ENCODE measurements at regions not wholly inside any gene's neighbourhood (a gene's known extent, or its start where the extent isn't known, plus 50 kb on each side); places are given as distances from the start of the nearest gene placed in this dataset.

DNA sequence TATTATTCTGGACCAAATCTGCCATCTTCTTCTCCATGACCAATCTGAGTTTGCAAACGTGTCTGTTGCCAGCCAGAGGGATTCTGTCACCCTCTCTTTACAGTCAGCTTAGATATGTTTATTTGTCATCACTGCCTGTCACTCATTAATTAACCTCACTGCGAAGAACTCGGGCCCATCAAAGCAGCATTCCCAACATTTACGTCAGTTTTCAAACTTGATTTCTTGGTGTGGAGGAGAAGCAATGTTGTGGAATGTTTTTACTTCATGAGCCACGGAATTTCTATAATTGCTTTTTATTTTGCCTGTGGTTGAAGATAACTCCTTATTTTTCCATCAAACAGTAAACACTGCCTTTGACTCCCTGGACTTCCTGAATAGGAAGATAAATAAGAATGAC, 91.8 kb upstream of the CNKSR3 start:
- Histone ChIP-seq H2AFZ (ENCODE audit: low read depth, low read length, severe bottlenecking) (no peak overlapping the region), H3K9me3 (ENCODE audit: insufficient read depth, low read length) (no peaks in the 10 kb centered on the region), H3K9me2 (replicated peaks; ENCODE audit: insufficient read depth, low read length) (no peaks in the 10 kb centered on the region; the same call in 1 of the 2 replicates)

DNA sequence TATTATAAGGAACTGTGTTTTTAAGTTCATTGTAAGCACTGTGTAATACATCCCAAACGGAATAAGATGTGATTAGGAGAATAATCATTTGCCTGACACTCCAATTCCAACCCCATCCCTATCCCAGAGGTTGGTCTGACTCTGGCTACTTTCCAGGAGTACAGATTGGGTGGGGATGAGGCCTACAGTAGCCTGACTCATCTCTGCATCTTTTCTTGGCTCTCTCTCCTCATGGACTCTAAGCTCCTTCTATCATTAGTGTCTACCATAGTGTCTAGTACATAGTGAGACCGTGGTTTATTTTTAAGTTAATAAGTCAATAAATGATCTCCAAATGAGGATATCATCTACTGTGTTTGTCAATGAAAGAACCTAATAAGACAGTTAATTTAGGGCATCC, 92.2 kb upstream of the CNKSR3 start:
- no peak overlapping the region for H2AFZ ChIP-seq (ENCODE audit: low read depth, low read length, severe bottlenecking)
- H3K36me3 ChIP-seq (ENCODE audit: low read length), result no peaks in the 10 kb centered on the region

More for the DNA sequence above, 91.8 kb upstream of the CNKSR3 start:
- Histone ChIP-seq H3K27ac (ENCODE audit: low read depth, low read length) (no peak overlapping the region), H3K79me2 (ENCODE audit: insufficient read depth, low read length) (no peaks in the 10 kb centered on the region), H3F3A (ENCODE audit: insufficient read depth) (no peaks in the 10 kb centered on the region), H3K27me3 (ENCODE audit: low read length) (no peaks in the 10 kb centered on the region), H3K4me3 (ENCODE audit: insufficient read depth, low read length, poor library complexity, severe bottlenecking) (no peak overlapping the region), H4K20me1 (ENCODE audit: low read depth, low read length) (no peaks in the 10 kb centered on the region), H3K4me2 (ENCODE audit: low read depth, low read length, poor library complexity, severe bottlenecking) (no peak overlapping the region), H3K36me3 (ENCODE audit: low read length) (no peaks in the 10 kb centered on the region), H3K9ac (ENCODE audit: low read length) (no peak overlapping the region)
- TF ChIP-seq, protein P1, sequence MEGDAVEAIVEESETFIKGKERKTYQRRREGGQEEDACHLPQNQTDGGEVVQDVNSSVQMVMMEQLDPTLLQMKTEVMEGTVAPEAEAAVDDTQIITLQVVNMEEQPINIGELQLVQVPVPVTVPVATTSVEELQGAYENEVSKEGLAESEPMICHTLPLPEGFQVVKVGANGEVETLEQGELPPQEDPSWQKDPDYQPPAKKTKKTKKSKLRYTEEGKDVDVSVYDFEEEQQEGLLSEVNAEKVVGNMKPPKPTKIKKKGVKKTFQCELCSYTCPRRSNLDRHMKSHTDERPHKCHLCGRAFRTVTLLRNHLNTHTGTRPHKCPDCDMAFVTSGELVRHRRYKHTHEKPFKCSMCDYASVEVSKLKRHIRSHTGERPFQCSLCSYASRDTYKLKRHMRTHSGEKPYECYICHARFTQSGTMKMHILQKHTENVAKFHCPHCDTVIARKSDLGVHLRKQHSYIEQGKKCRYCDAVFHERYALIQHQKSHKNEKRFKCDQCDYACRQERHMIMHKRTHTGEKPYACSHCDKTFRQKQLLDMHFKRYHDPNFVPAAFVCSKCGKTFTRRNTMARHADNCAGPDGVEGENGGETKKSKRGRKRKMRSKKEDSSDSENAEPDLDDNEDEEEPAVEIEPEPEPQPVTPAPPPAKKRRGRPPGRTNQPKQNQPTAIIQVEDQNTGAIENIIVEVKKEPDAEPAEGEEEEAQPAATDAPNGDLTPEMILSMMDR (IDR thresholded peaks at IDR 0.05; ENCODE audit: insufficient read depth, low read length, poor library complexity, severe bottlenecking), result no peak
- TF ChIP-seq EZH2phosphoT487 (conservative IDR thresholded peaks at IDR 0.05; ENCODE audit: low read length), result no peak

DNA sequence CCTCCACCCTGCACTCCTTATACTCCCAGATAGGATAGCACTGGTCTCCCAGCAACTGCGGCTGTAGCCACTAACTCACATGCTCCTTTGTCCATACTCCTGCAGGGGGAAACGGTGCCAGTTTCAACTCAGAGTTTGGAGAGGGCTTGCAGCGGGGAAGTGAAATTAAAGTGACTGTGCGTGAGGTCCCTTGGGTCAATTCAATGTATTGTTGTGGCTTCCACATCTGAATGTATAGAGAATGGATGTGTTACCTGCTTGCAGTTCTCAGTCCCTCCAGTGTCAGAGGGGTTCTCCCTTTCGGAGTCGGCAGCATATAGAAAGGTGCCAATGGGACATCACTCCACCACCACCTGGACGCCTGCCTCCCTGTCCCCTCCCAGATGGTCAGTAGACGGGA, 93.6 kb upstream of the CNKSR3 start:
- Histone ChIP-seq H3K9me3 (ENCODE audit: insufficient read depth, low read length) (no peaks in the 10 kb centered on the region), H3K27me3 (ENCODE audit: low read length) (no peaks in the 10 kb centered on the region), H3K79me2 (ENCODE audit: insufficient read depth, low read length) (no peaks in the 10 kb centered on the region), H3K27ac (ENCODE audit: low read depth, low read length) (no peak overlapping the region), H3K9ac (ENCODE audit: low read length) (no peak overlapping the region), H3K4me3 (ENCODE audit: insufficient read depth, low read length, poor library complexity, severe bottlenecking) (no peak overlapping the region), H3K4me2 (ENCODE audit: low read depth, low read length, poor library complexity, severe bottlenecking) (no peak overlapping the region), H4K20me1 (ENCODE audit: low read depth, low read length) (no peaks in the 10 kb centered on the region), H3F3A (ENCODE audit: insufficient read depth) (no peaks in the 10 kb centered on the region), H3K9me2 (replicated peaks; ENCODE audit: insufficient read depth, low read length) (no peaks in the 10 kb centered on the region; the same call in 1 of the 2 replicates), H2AFZ (ENCODE audit: low read depth, low read length, severe bottlenecking) (no peak overlapping the region), H3K36me3 (ENCODE audit: low read length) (no peaks in the 10 kb centered on the region)
- TF ChIP-seq, protein P1 (IDR thresholded peaks at IDR 0.05; ENCODE audit: insufficient read depth, low read length, poor library complexity, severe bottlenecking), result no peak
- no peak for TF ChIP-seq EZH2phosphoT487 (conservative IDR thresholded peaks at IDR 0.05; ENCODE audit: low read length)

More for the DNA sequence above, 92.2 kb upstream of the CNKSR3 start:
- Histone ChIP-seq H4K20me1 (ENCODE audit: low read depth, low read length) (no peaks in the 10 kb centered on the region), H3K27ac (ENCODE audit: low read depth, low read length) (no peak overlapping the region), H3K9me2 (replicated peaks; ENCODE audit: insufficient read depth, low read length) (no peaks in the 10 kb centered on the region; the same call in 1 of the 2 replicates), H3F3A (ENCODE audit: insufficient read depth) (no peaks in the 10 kb centered on the region), H3K27me3 (ENCODE audit: low read length) (no peaks in the 10 kb centered on the region), H3K4me2 (ENCODE audit: low read depth, low read length, poor library complexity, severe bottlenecking) (no peak overlapping the region), H3K79me2 (ENCODE audit: insufficient read depth, low read length) (no peaks in the 10 kb centered on the region), H3K9ac (ENCODE audit: low read length) (no peak overlapping the region), H3K4me3 (ENCODE audit: insufficient read depth, low read length, poor library complexity, severe bottlenecking) (no peak overlapping the region), H3K9me3 (ENCODE audit: insufficient read depth, low read length) (no peaks in the 10 kb centered on the region)
- TF ChIP-seq EZH2phosphoT487 (conservative IDR thresholded peaks at IDR 0.05; ENCODE audit: low read length), result no peak
- TF ChIP-seq, protein P1 (IDR thresholded peaks at IDR 0.05; ENCODE audit: insufficient read depth, low read length, poor library complexity, severe bottlenecking), result no peak
